ENCODE measurements at regions not wholly inside any gene's neighbourhood (a gene's known extent, or its start where the extent isn't known, plus 50 kb on each side); places are given as distances from the start of the nearest gene placed in this dataset.

DNA sequence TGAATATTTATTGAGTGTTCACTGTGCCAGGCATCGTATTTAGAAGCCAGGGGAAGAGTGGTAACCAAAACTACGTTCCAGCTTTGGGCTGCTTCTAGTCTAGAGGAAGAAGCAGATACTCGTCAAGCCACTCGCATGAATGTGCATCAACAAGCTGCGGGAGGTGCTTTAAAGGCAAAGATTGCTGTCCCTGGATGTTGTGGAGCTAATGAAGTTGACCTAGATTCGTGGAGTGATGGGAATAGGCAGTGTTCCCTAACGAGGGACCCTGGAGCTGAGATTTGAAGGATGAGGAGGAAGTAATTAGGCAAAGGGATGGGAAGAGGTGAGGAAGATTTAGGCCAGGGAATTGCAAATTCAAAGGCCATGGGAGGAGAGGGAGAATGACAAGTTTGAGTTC, 118.9 kb downstream of the TMEM170B start:
- TF ChIP-seq, protein P1, sequence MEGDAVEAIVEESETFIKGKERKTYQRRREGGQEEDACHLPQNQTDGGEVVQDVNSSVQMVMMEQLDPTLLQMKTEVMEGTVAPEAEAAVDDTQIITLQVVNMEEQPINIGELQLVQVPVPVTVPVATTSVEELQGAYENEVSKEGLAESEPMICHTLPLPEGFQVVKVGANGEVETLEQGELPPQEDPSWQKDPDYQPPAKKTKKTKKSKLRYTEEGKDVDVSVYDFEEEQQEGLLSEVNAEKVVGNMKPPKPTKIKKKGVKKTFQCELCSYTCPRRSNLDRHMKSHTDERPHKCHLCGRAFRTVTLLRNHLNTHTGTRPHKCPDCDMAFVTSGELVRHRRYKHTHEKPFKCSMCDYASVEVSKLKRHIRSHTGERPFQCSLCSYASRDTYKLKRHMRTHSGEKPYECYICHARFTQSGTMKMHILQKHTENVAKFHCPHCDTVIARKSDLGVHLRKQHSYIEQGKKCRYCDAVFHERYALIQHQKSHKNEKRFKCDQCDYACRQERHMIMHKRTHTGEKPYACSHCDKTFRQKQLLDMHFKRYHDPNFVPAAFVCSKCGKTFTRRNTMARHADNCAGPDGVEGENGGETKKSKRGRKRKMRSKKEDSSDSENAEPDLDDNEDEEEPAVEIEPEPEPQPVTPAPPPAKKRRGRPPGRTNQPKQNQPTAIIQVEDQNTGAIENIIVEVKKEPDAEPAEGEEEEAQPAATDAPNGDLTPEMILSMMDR (IDR thresholded peaks at IDR 0.05) = no peak
- TF ChIP-seq POLR2AphosphoS5 (IDR thresholded peaks at IDR 0.05; ENCODE audit: low read depth, low read length) (no peak), SIN3A (IDR thresholded peaks at IDR 0.05; ENCODE audit: borderline replicate concordance, insufficient read depth, low read depth, low read length) (no peak), TCF7L2 (IDR thresholded peaks at IDR 0.05; ENCODE audit: low read depth, low read length) (no peak)
- TF ChIP-seq, protein P2, sequence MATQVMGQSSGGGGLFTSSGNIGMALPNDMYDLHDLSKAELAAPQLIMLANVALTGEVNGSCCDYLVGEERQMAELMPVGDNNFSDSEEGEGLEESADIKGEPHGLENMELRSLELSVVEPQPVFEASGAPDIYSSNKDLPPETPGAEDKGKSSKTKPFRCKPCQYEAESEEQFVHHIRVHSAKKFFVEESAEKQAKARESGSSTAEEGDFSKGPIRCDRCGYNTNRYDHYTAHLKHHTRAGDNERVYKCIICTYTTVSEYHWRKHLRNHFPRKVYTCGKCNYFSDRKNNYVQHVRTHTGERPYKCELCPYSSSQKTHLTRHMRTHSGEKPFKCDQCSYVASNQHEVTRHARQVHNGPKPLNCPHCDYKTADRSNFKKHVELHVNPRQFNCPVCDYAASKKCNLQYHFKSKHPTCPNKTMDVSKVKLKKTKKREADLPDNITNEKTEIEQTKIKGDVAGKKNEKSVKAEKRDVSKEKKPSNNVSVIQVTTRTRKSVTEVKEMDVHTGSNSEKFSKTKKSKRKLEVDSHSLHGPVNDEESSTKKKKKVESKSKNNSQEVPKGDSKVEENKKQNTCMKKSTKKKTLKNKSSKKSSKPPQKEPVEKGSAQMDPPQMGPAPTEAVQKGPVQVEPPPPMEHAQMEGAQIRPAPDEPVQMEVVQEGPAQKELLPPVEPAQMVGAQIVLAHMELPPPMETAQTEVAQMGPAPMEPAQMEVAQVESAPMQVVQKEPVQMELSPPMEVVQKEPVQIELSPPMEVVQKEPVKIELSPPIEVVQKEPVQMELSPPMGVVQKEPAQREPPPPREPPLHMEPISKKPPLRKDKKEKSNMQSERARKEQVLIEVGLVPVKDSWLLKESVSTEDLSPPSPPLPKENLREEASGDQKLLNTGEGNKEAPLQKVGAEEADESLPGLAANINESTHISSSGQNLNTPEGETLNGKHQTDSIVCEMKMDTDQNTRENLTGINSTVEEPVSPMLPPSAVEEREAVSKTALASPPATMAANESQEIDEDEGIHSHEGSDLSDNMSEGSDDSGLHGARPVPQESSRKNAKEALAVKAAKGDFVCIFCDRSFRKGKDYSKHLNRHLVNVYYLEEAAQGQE (IDR thresholded peaks at IDR 0.05; ENCODE audit: insufficient read depth in 1 of 2, low read depth in 2 of 2, low read length in 1 of 2) = no peak
